T-helper 1 cell (primary cell): ENCODE measurements at regions not wholly inside any gene's neighbourhood (a gene's known extent, or its start where the extent isn't known, plus 50 kb on each side); places are given as distances from the start of the nearest gene placed in this dataset.

ENCODE experiments used
- DNase-seq, 5 donors: peaks; one replicate each; pipeline ENCODE4 v3.0.0-alpha.2; 2012 to 2020

GRCh38 chr1:8167936-8168335, 141.8 kb upstream of the ERRFI1 start:
- peak in 1 of 5 donors; percentile 19 for DNase-seq

- no peak for DNase-seq
These were observed 140.3 kb upstream of the ERRFI1 start for GRCh38 chr1:8166406-8166805.

GRCh38 chr1:8165595-8166360, 139.7 kb upstream of the ERRFI1 start:
- no peak for DNase-seq

GRCh38 chr1:8164670-8165069, 138.6 kb upstream of the ERRFI1 start:
- no peak for DNase-seq

- DNase-seq, result no peak
These were observed 136.9 kb upstream of the ERRFI1 start for GRCh38 chr1:8163039-8163438.

GRCh38 chr1:8162168-8162567, 136.1 kb upstream of the ERRFI1 start:
- no peak for DNase-seq

GRCh38 chr1:8161546-8162105, 135.5 kb upstream of the ERRFI1 start:
- DNase-seq, result no peak

- DNase-seq, result no peak
These were observed 133.4 kb upstream of the ERRFI1 start for GRCh38 chr1:8159470-8160024.

- no peak for DNase-seq
These were observed 132.9 kb upstream of the ERRFI1 start for GRCh38 chr1:8158995-8159394.

- no peak for DNase-seq
These were observed 131.7 kb upstream of the ERRFI1 start for GRCh38 chr1:8157765-8158164.

- no peak for DNase-seq
These were observed 129.5 kb upstream of the ERRFI1 start for GRCh38 chr1:8155528-8156186.

- DNase-seq, result no peak
These were observed 128.5 kb upstream of the ERRFI1 start for GRCh38 chr1:8154621-8155052.

- no peak for DNase-seq
These were observed 127.9 kb upstream of the ERRFI1 start for GRCh38 chr1:8153961-8154360.

GRCh38 chr1:8152731-8153702, 126.9 kb upstream of the ERRFI1 start:
- DNase-seq, result peak in 4 of 5 donors; percentile 41 to 76 (median 49)

- DNase-seq, result no peak
These were observed 125.5 kb upstream of the ERRFI1 start for GRCh38 chr1:8151647-8152046.

GRCh38 chr1:8149756-8150155, 123.6 kb upstream of the ERRFI1 start:
- peak in 2 of 5 donors; percentile 22 to 29 for DNase-seq

- DNase-seq, result no peak
These were observed 121.8 kb upstream of the ERRFI1 start for GRCh38 chr1:8147956-8148355.

- DNase-seq, result no peak
These were observed 120.2 kb upstream of the ERRFI1 start for GRCh38 chr1:8146257-8146855.

- no peak for DNase-seq
These were observed 119.6 kb upstream of the ERRFI1 start for GRCh38 chr1:8145545-8146202.

GRCh38 chr1:8144323-8144722, 118.2 kb upstream of the ERRFI1 start:
- DNase-seq, result no peak

GRCh38 chr1:8142955-8143629, 117.0 kb upstream of the ERRFI1 start:
- DNase-seq, result no peak
